DOHH2 (cell line): ENCODE measurements at regions not wholly inside any gene's neighbourhood (a gene's known extent, or its start where the extent isn't known, plus 50 kb on each side); places are given as distances from the start of the nearest gene placed in this dataset.

Source experiments
- H3F3A ChIP-seq: fragments of 200-600 bp; sonication (generic), shearing (Covaris generic); 2 replicates; pipeline ENCODE4 v1.6.0; 2016; ENCODE audit warnings: antibody characterized with exemption, mild to moderate bottlenecking; ENCODE audit not compliant: control insufficient read depth, insufficient read depth
- H3K27ac ChIP-seq: fragments of 200-600 bp; sonication (generic); 2 replicates; pipeline ENCODE4 v1.5.1; 2014; ENCODE audit warnings: low read depth, mild to moderate bottlenecking, low read length, moderate library complexity
- H3K27me3 ChIP-seq: fragments of 200-600 bp; sonication (generic); 2 replicates; pipeline ENCODE4 v1.6.1; 2014; ENCODE audit warnings: mild to moderate bottlenecking, low read length, mixed read lengths; ENCODE audit not compliant: control insufficient read depth
- H3K36me3 ChIP-seq: fragments of 200-600 bp; sonication (generic); 2 replicates; pipeline ENCODE4 v1.6.1; 2014; ENCODE audit warnings: mild to moderate bottlenecking, low read length, moderate library complexity, mixed read lengths; ENCODE audit not compliant: control insufficient read depth
- H3K4me1 ChIP-seq: fragments of 200-600 bp; sonication (generic); 2 replicates; pipeline ENCODE4 v1.6.1; 2014; ENCODE audit warnings: mild to moderate bottlenecking, low read length, mixed read lengths; ENCODE audit not compliant: control insufficient read depth
- H3K4me2 ChIP-seq: fragments of 200-600 bp; sonication (generic); 2 replicates; pipeline ENCODE4 v1.6.0; 2014; ENCODE audit warnings: mild to moderate bottlenecking, low read length, moderate library complexity
- H3K4me3 ChIP-seq: fragments of 200-600 bp; sonication (generic); 2 replicates; pipeline ENCODE4 v1.5.1; 2014; ENCODE audit warnings: mild to moderate bottlenecking, low read length, mixed read lengths
- H3K79me2 ChIP-seq: fragments of 200-600 bp; sonication (generic); 2 replicates; pipeline ENCODE4 v1.6.1; 2014; ENCODE audit warnings: mild to moderate bottlenecking, low read length, mixed read lengths; ENCODE audit not compliant: control insufficient read depth
- H3K9me2 ChIP-seq: fragments of 200-600 bp; sonication (generic); replicated peaks from 2 replicates; pipeline ENCODE4 v1.6.1; 2014; ENCODE audit warnings: mild to moderate bottlenecking, low read length, mixed read lengths; ENCODE audit not compliant: control insufficient read depth
- H3K9me3 ChIP-seq: fragments of 200-600 bp; sonication (generic); 2 replicates; pipeline ENCODE4 v1.6.1; 2014; ENCODE audit warnings: antibody characterized with exemption, low read length, mixed read lengths; ENCODE audit not compliant: control insufficient read depth, insufficient read depth
- H4K20me1 ChIP-seq: fragments of 200-600 bp; sonication (generic); 2 replicates; pipeline ENCODE4 v1.6.0; 2014; ENCODE audit warnings: low read depth, mild to moderate bottlenecking, antibody characterized with exemption, low read length, moderate library complexity; ENCODE audit not compliant: control insufficient read depth, insufficient read depth
- CTCF ChIP-seq: fragments of 200-600 bp; sonication (generic); IDR thresholded peaks from one replicate; pipeline ENCODE4 v1.5.1; 2014; ENCODE audit warnings: antibody characterized with exemption, mild to moderate bottlenecking, low read depth, low read length; ENCODE audit not compliant: poor library complexity, severe bottlenecking
- EZH2phosphoT487 ChIP-seq: fragments of 200-600 bp; sonication (generic); IDR thresholded peaks from 2 replicates; pipeline ENCODE4 v1.6.1; 2017; ENCODE audit warnings: borderline replicate concordance, mild to moderate bottlenecking, antibody characterized with exemption, low read length, moderate library complexity, mixed read lengths

- Histone ChIP-seq H3K4me1 (no peaks in the 10 kb centered on the region), H3F3A (no peaks in the 10 kb centered on the region), H3K79me2 (no peaks in the 10 kb centered on the region), H3K27ac (no peak overlapping the region), H4K20me1 (no peaks in the 10 kb centered on the region), H3K27me3 (no peaks in the 10 kb centered on the region), H3K4me2 (no peak overlapping the region), H3K9me2 (no peaks in the 10 kb centered on the region), H3K9me3 (no peaks in the 10 kb centered on the region), H3K36me3 (no peaks in the 10 kb centered on the region), H3K4me3 (no peak overlapping the region)
- TF ChIP-seq CTCF: no peak
- TF ChIP-seq EZH2phosphoT487: no peak
These were observed 1271.6 kb upstream of the SORCS1 start for GRCh38 chr10:108436096-108436495.

GRCh38 chr10:108434559-108435252 is 1270.2 kb upstream of the SORCS1 start:
- TF ChIP-seq EZH2phosphoT487: no peak
- TF ChIP-seq CTCF: no peak

GRCh38 chr10:108427146-108427545 is 1262.6 kb upstream of the SORCS1 start:
- no peaks in the 10 kb centered on the region for H3K27me3 ChIP-seq
- H3K27ac ChIP-seq: no peak overlapping the region
- H3K9me3 ChIP-seq: no peaks in the 10 kb centered on the region
- H3K4me1 ChIP-seq: no peaks in the 10 kb centered on the region
- H3F3A ChIP-seq: no peaks in the 10 kb centered on the region
- H4K20me1 ChIP-seq: no peaks in the 10 kb centered on the region
- H3K4me3 ChIP-seq: no peak overlapping the region
- H3K4me2 ChIP-seq: no peak overlapping the region
- H3K9me2 ChIP-seq: no peaks in the 10 kb centered on the region
- TF ChIP-seq CTCF (no peak), EZH2phosphoT487 (no peak)
- H3K79me2 ChIP-seq: no peaks in the 10 kb centered on the region
- H3K36me3 ChIP-seq: no peaks in the 10 kb centered on the region

More at GRCh38 chr10:108434559-108435252, 1270.2 kb upstream of the SORCS1 start:
- no peak overlapping the region for H3K4me3 ChIP-seq
- no peaks in the 10 kb centered on the region for H3K27me3 ChIP-seq
- no peaks in the 10 kb centered on the region for H3K36me3 ChIP-seq
- no peaks in the 10 kb centered on the region for H3K4me1 ChIP-seq
- H3F3A ChIP-seq: no peaks in the 10 kb centered on the region
- H3K27ac ChIP-seq: no peak overlapping the region
- H3K79me2 ChIP-seq: no peaks in the 10 kb centered on the region
- no peaks in the 10 kb centered on the region for H3K9me2 ChIP-seq
- H3K4me2 ChIP-seq: no peak overlapping the region
- no peaks in the 10 kb centered on the region for H3K9me3 ChIP-seq
- no peaks in the 10 kb centered on the region for H4K20me1 ChIP-seq
